Mucosa of gallbladder (tissue), 1 donor: ENCODE measurements at regions not wholly inside any gene's neighbourhood (a gene's known extent, or its start where the extent isn't known, plus 50 kb on each side); places are given as distances from the start of the nearest gene placed in this dataset.
A peak's percentile ranks its signal among the peaks of the same experiment; 100 is the strongest.
"Not testable (repeated sequence)": the region's sequence is repeated elsewhere in the genome, so short reads cannot be mapped to it uniquely, and the experiment has no call there.

Source experiments
- DNase-seq: peaks from one replicate; pipeline ENCODE4 v3.0.0-alpha.2; 2020; ENCODE audit warnings: low spot score
- donor health status: DM: no; HTN: no; CAD: no.

GRCh38 chr2:91742973-91743490, 3051.6 kb downstream of the RPIA start:
- DNase-seq, result not testable (repeated sequence)

GRCh38 chr2:91743910-91744309, 3052.4 kb downstream of the RPIA start:
- DNase-seq, result not testable (repeated sequence)

GRCh38 chr2:91744700-91745141, 3053.2 kb downstream of the RPIA start:
- not testable (repeated sequence) for DNase-seq

GRCh38 chr2:91748902-91749301, 3057.4 kb downstream of the RPIA start:
- DNase-seq, result no peak

- DNase-seq, result not testable (repeated sequence)
Observed at GRCh38 chr2:91749665-91750064, 3058.2 kb downstream of the RPIA start.

- not testable (repeated sequence) for DNase-seq
Observed at GRCh38 chr2:91759361-91759941, 3068.0 kb downstream of the RPIA start.

- DNase-seq, result not testable (repeated sequence)
Observed at GRCh38 chr2:91760672-91761071, 3069.2 kb downstream of the RPIA start.

GRCh38 chr2:91762312-91762711, 3070.8 kb downstream of the RPIA start:
- DNase-seq, result not testable (repeated sequence)

GRCh38 chr2:91763710-91764109, 3072.2 kb downstream of the RPIA start:
- not testable (repeated sequence) for DNase-seq

- DNase-seq, result not testable (repeated sequence)
Observed at GRCh38 chr2:91764581-91765002, 3073.1 kb downstream of the RPIA start.

GRCh38 chr2:91765018-91765754, 3073.7 kb downstream of the RPIA start:
- not testable (repeated sequence) for DNase-seq

- DNase-seq, result peak; percentile 82
Observed at GRCh38 chr2:91766349-91767048, 3075.0 kb downstream of the RPIA start.

GRCh38 chr2:91768301-91768700, 3076.8 kb downstream of the RPIA start:
- DNase-seq, result not testable (repeated sequence)

- not testable (repeated sequence) for DNase-seq
Observed at GRCh38 chr2:91768997-91769396, 3077.5 kb downstream of the RPIA start.

GRCh38 chr2:91770046-91770575, 3078.6 kb downstream of the RPIA start:
- DNase-seq, result not testable (repeated sequence)

GRCh38 chr2:91771604-91772003, 3080.1 kb downstream of the RPIA start:
- DNase-seq, result not testable (repeated sequence)

- DNase-seq, result peak; percentile 45
Observed at GRCh38 chr2:91772240-91772937, 3080.9 kb downstream of the RPIA start.

- not testable (repeated sequence) for DNase-seq
Observed at GRCh38 chr2:91773810-91774209, 3082.3 kb downstream of the RPIA start.

- not testable (repeated sequence) for DNase-seq
Observed at GRCh38 chr2:91775193-91775592, 3083.7 kb downstream of the RPIA start.

- not testable (repeated sequence) for DNase-seq
Observed at GRCh38 chr2:91780324-91780723, 3088.9 kb downstream of the RPIA start.

GRCh38 chr2:91809391-91809790, 3061.8 kb upstream of the TEKT4 start:
- not testable (repeated sequence) for DNase-seq
